ENCODE measurements at regions not wholly inside any gene's neighbourhood (a gene's known extent, or its start where the extent isn't known, plus 50 kb on each side); places are given as distances from the start of the nearest gene placed in this dataset.
"Not testable (repeated sequence)": the region's sequence is repeated elsewhere in the genome, so short reads cannot be mapped to it uniquely, and the experiment has no call there.

GRCh38 chr21:26232491-26232890, 61.9 kb upstream of the APP start:
- TF ChIP-seq ARNTL (CRISPR knock-in tag; IDR thresholded peaks at IDR 0.05; ENCODE audit: borderline replicate concordance, low read depth); BACH2 (CRISPR knock-in tag; IDR thresholded peaks at IDR 0.05; ENCODE audit: borderline replicate concordance); POU6F1 (CRISPR knock-in tag; IDR thresholded peaks at IDR 0.05; ENCODE audit: borderline replicate concordance, low read depth); GLIS3 (CRISPR knock-in tag; IDR thresholded peaks at IDR 0.05); RARB (CRISPR knock-in tag; IDR thresholded peaks at IDR 0.05); ZFP3 (CRISPR knock-in tag; IDR thresholded peaks at IDR 0.05); CSRNP3 (CRISPR knock-in tag; IDR thresholded peaks at IDR 0.05): not testable (repeated sequence)
